ENCODE measurements at regions not wholly inside any gene's neighbourhood (a gene's known extent, or its start where the extent isn't known, plus 50 kb on each side); places are given as distances from the start of the nearest gene placed in this dataset.
A peak's percentile ranks its signal among the peaks of the same experiment; 100 is the strongest.

- Histone ChIP-seq H3K36me3 (no peaks in the 10 kb centered on the region), H3K27me3 (no peaks in the 10 kb centered on the region), H3K27ac (no peak overlapping the region), H3K4me3 (no peak overlapping the region), H3K4me1 (no peaks in the 10 kb centered on the region), H3K9me3 (peaks cover 0 to 5% (median 0%) of the 10 kb centered on the region in 4 donors)
- ATAC-seq (ENCODE audit: low FRiP score in 2 of 2) (peak in 1 of 2 donors; percentile 59), DNase-seq (peak in 1 of 2 donors; percentile 74)
- WGBS, 2 donors: 74 to 88% methylated on average over 9 to 27 of the region's 32 CpGs
- TF ChIP-seq POLR2AphosphoS5 (IDR thresholded peaks at IDR 0.05): no peak
- no peak for TF ChIP-seq EP300 (IDR thresholded peaks at IDR 0.05)
- TF ChIP-seq CTCF (IDR thresholded peaks at IDR 0.05): no peak
- TF ChIP-seq POLR2A (IDR thresholded peaks at IDR 0.05): no peak
These were observed 135.1 kb upstream of the SEL1L start for GRCh38 chr14:81668626-81669274.

- no peak overlapping the region for H3K27ac ChIP-seq
- peaks cover 0 to 5% (median 0%) of the 10 kb centered on the region in 4 donors for H3K9me3 ChIP-seq
- TF ChIP-seq POLR2A (IDR thresholded peaks at IDR 0.05) (no peak), EP300 (IDR thresholded peaks at IDR 0.05) (no peak), POLR2AphosphoS5 (IDR thresholded peaks at IDR 0.05) (no peak), CTCF (IDR thresholded peaks at IDR 0.05) (no peak)
- ATAC-seq (ENCODE audit: low FRiP score in 2 of 2) (no peak), DNase-seq (no peak)
- H3K4me3 ChIP-seq: no peak overlapping the region
- no peaks in the 10 kb centered on the region for H3K27me3 ChIP-seq
- WGBS, 2 donors: 71 to 91% methylated on average over 2 of the region's 2 CpGs
- no peaks in the 10 kb centered on the region for H3K4me1 ChIP-seq
- H3K36me3 ChIP-seq: no peaks in the 10 kb centered on the region
These were observed 135.7 kb upstream of the SEL1L start for GRCh38 chr14:81669308-81669707.

- no peaks in the 10 kb centered on the region for H3K9me3 ChIP-seq
- ATAC-seq (ENCODE audit: low FRiP score in 2 of 2): no peak
- no peaks in the 10 kb centered on the region for H3K27me3 ChIP-seq
- no peak overlapping the region for H3K4me3 ChIP-seq
- no peak for TF ChIP-seq CTCF (IDR thresholded peaks at IDR 0.05)
- no peaks in the 10 kb centered on the region for H3K4me1 ChIP-seq
- 46 to 60% methylated on average over 3 of the region's 3 CpGs for WGBS, 2 donors
- no peak overlapping the region for H3K27ac ChIP-seq
- H3K36me3 ChIP-seq: no peaks in the 10 kb centered on the region
- no peak for DNase-seq
These were observed 140.3 kb upstream of the SEL1L start for GRCh38 chr14:81673930-81674329.

- Histone ChIP-seq H3K27ac (no peak overlapping the region), H3K9me3 (no peaks in the 10 kb centered on the region), H3K4me3 (no peak overlapping the region), H3K4me1 (no peaks in the 10 kb centered on the region), H3K36me3 (no peaks in the 10 kb centered on the region), H3K27me3 (no peaks in the 10 kb centered on the region)
- DNase-seq (no peak), ATAC-seq (ENCODE audit: low FRiP score in 2 of 2) (no peak)
- no peak for TF ChIP-seq POLR2AphosphoS5 (IDR thresholded peaks at IDR 0.05)
- TF ChIP-seq EP300 (IDR thresholded peaks at IDR 0.05): no peak
- no peak for TF ChIP-seq POLR2A (IDR thresholded peaks at IDR 0.05)
- no peak for TF ChIP-seq CTCF (IDR thresholded peaks at IDR 0.05)
- 75 to 85% methylated on average over 2 of the region's 2 CpGs for WGBS, 2 donors
These were observed 142.7 kb upstream of the SEL1L start for GRCh38 chr14:81676395-81676794.

- Histone ChIP-seq H3K4me3 (no peak overlapping the region), H3K4me1 (no peaks in the 10 kb centered on the region), H3K9me3 (no peaks in the 10 kb centered on the region), H3K27ac (no peak overlapping the region), H3K36me3 (no peaks in the 10 kb centered on the region), H3K27me3 (no peaks in the 10 kb centered on the region)
- TF ChIP-seq POLR2A (IDR thresholded peaks at IDR 0.05) (no peak), POLR2AphosphoS5 (IDR thresholded peaks at IDR 0.05) (no peak), EP300 (IDR thresholded peaks at IDR 0.05) (no peak), CTCF (IDR thresholded peaks at IDR 0.05) (no peak)
- ATAC-seq (ENCODE audit: low FRiP score in 2 of 2) (no peak), DNase-seq (no peak)
- WGBS, 2 donors: 77 to 86% methylated on average over 7 of the region's 7 CpGs
These were observed 143.2 kb upstream of the SEL1L start for GRCh38 chr14:81676879-81677278.

Data from upper lobe of left lung (tissue), 6 donors.